ENCODE measurements at regions not wholly inside any gene's neighbourhood (a gene's known extent, or its start where the extent isn't known, plus 50 kb on each side); places are given as distances from the start of the nearest gene placed in this dataset.

DNA sequence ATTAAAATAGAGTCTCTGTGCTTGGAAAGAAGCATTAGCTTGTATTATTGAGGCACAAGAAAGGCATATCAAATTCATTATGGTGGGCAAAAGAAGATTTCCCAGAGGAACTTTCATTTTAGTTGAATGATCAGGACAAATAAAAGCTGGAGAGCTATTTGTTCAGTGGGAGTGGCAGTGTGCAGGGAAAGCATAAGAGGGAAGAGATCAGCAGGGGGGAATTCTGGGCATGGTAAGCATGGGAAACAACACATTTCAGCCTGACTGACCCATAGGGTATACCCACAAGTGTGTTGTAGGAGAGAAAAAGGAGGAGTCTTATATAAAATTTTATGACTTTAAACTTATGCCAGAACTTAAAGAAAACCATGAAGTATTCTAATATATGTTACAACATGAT, 167.7 kb upstream of the RASA1 start:
- H3K9me3 Mint-ChIP-seq: no peaks in the 10 kb centered on the region
- H3K36me3 Mint-ChIP-seq: peaks cover under 1% of the 10 kb centered on the region
- H3K27ac Mint-ChIP-seq: no peak overlapping the region
- H3K27me3 Mint-ChIP-seq: no peaks in the 10 kb centered on the region
- no peak overlapping the region for H3K4me3 Mint-ChIP-seq
- peaks cover 83% of the 10 kb centered on the region for H3K4me1 Mint-ChIP-seq
- ATAC-seq: no peak

DNA sequence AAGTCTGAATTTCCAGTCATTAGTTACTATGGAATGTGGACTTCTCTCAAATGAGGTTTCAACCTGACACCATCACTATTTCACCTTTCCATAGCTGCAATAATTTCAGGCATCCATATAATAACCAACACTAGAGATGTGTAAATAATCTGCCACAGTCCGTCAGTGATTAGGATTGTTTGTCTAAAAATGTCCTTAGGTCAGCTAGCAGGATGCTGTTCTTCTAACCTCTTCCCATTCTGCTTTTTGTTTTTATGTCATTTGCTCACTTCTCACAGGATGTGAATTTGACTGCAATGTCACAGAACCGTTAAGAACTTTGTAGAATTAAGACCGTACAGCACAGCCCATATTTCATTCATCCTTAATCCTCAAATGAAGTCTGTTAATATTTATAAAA, 166.4 kb upstream of the RASA1 start:
- peaks cover 5% of the 10 kb centered on the region for H3K36me3 Mint-ChIP-seq
- no peak overlapping the region for H3K4me3 Mint-ChIP-seq
- H3K27ac Mint-ChIP-seq: peak overlapping the region; percentile 36
- peaks cover 3% of the 10 kb centered on the region for H3K9me3 Mint-ChIP-seq
- peaks cover 71% of the 10 kb centered on the region for H3K4me1 Mint-ChIP-seq
- no peak for ATAC-seq
- H3K27me3 Mint-ChIP-seq: no peaks in the 10 kb centered on the region

DNA sequence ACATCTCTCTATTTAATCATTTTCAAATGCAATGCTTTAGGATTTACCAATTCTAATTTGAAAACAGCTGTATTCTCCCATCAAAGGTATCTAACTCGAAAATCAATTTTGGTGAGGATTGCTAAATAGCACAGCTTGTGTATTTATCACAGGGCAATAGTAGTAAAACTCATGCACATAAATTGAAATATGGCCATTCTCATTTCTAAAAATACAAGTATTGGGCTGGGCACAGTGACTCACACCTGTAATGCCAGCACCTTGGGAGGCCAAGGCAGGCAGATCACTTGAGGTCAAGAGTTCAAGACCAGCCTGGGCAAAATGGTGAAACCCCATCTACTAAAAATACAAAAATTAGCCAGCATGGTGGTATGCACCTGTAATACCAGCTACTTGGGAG, 164.8 kb upstream of the RASA1 start:
- Mint-ChIP-seq H3K9me3 (peaks cover 3% of the 10 kb centered on the region), H3K4me1 (peaks cover 57% of the 10 kb centered on the region), H3K27ac (peak overlapping the region; percentile 30), H3K36me3 (peaks cover 5% of the 10 kb centered on the region), H3K27me3 (no peaks in the 10 kb centered on the region), H3K4me3 (no peak overlapping the region)
- ATAC-seq: no peak

DNA sequence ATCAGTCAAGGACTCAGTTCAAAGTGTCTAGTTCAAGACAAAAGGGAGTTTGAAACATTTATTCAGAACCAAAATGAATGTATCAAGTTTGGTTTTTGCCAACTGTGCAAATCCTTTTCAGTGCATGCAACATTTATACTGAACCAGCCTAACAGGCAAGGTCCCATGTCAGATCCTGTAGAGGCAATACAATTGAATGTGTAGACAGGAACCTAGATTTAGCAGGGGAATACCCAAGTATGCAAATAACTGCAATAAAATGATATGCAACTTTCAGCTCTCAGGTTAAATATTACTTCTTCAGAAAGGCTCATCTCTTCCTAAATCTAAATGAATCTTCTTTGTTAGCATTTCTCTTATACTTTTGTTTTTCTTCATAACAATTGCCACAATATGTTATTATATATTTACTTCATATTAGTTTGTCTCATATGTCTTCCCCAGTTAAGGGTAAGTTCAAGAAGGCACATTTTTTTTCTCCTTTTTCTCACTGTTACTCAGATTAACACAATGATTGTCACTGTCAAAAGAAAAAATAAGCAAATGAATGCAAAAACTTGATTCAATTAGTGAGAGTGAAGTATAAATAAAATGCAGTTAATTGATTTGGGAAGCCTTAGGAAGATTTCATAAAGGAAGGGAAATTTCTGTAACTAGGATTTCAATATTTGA, 163.9 kb upstream of the RASA1 start:
- no peak overlapping the region for H3K4me3 Mint-ChIP-seq
- peak overlapping the region; percentile 30 for H3K27ac Mint-ChIP-seq
- peaks cover 3% of the 10 kb centered on the region for H3K9me3 Mint-ChIP-seq
- H3K4me1 Mint-ChIP-seq: peaks cover 52% of the 10 kb centered on the region
- peak; percentile 91 for ATAC-seq
- H3K27me3 Mint-ChIP-seq: no peaks in the 10 kb centered on the region
- H3K36me3 Mint-ChIP-seq: peaks cover 5% of the 10 kb centered on the region

DNA sequence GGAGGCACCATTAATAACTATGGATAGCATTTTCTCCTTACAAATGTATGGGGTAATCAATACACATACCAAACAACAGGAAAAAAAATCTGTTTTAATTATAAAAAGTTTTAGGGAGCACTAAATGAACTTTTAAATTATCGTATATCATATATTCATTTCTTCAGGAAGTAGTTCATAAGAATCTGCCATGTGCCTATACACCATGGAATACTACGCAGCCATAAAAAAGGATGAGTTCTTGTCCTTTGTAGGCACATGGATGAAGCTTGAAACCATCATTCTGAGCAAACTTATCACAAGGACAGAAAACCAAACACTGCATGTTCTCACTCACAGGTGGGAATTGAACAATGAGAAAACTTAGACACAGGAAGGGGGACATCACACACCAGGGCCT, 162.1 kb upstream of the RASA1 start:
- no peak for ATAC-seq
- Mint-ChIP-seq H3K27ac (no peak overlapping the region), H3K9me3 (peaks cover 3% of the 10 kb centered on the region), H3K27me3 (no peaks in the 10 kb centered on the region), H3K36me3 (peaks cover 5% of the 10 kb centered on the region), H3K4me1 (peaks cover 37% of the 10 kb centered on the region), H3K4me3 (no peak overlapping the region)

DNA sequence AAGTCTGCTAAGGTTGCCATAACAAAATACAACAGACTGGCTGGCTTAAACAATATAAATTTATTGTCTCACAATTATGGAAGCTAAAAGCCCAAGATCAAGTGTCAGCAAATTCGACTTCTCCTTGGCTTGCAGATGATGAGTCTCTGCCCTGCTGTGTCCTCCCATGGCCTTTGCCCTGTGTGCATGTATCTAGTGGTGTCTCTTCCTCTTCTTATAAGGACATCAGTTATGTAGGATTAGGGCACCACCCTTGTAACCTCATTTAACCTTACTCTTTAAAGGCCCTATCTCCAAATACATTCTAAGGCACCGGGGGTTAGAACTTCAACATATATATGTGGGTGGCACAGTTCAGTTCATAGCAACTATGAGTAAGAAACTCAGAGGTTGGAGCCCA, 157.9 kb upstream of the RASA1 start:
- no peaks in the 10 kb centered on the region for H3K27me3 Mint-ChIP-seq
- ATAC-seq: no peak
- H3K36me3 Mint-ChIP-seq: peaks cover 5% of the 10 kb centered on the region
- peaks cover 17% of the 10 kb centered on the region for H3K4me1 Mint-ChIP-seq
- peaks cover 3% of the 10 kb centered on the region for H3K9me3 Mint-ChIP-seq
- H3K27ac Mint-ChIP-seq: peak overlapping the region; percentile 12
- no peak overlapping the region for H3K4me3 Mint-ChIP-seq

DNA sequence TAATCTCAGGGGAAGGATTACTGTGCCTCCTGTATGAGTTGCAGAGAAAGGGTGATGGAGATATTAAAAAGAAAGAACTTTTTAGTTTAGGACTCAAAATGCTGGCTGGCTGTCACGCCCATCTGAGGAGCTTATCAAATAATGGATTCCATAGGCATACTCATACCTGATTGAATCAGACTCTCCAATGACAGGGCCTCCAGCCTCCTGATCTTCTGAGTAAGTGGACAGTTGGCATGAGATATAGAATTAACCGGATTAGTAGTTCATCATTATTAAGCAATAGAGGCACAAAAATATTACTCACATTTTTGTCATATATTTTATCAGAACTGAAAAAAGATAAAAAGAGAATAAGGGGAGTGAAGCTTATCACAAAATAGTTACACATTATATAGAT, 157.0 kb upstream of the RASA1 start:
- Mint-ChIP-seq H3K4me1 (peaks cover 17% of the 10 kb centered on the region), H3K27me3 (no peaks in the 10 kb centered on the region), H3K36me3 (no peaks in the 10 kb centered on the region), H3K27ac (no peak overlapping the region), H3K9me3 (no peaks in the 10 kb centered on the region), H3K4me3 (no peak overlapping the region)
- ATAC-seq: no peak

DNA sequence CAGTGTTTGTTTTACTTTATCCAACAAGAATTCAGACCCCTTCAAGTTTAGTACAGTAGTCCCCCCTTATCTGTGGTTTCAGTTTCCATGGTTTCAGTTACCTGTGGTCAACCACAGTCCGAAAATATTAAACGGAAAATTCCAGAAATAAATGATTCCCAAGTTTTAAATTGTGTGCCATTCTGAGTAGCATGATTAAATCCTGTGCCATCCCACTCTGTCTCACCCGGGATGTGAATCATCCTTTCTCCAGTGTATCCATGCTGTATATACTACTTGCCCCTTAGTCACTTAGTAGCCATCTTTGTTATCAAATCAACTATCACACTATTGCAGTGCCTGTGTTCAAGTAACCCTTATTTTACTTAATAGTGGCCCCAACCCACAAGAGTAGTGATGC, 153.8 kb upstream of the RASA1 start:
- Mint-ChIP-seq H3K4me1 (peaks cover 31% of the 10 kb centered on the region), H3K27ac (no peak overlapping the region), H3K4me3 (no peak overlapping the region), H3K9me3 (no peaks in the 10 kb centered on the region), H3K36me3 (no peaks in the 10 kb centered on the region), H3K27me3 (no peaks in the 10 kb centered on the region)
- no peak for ATAC-seq

DNA sequence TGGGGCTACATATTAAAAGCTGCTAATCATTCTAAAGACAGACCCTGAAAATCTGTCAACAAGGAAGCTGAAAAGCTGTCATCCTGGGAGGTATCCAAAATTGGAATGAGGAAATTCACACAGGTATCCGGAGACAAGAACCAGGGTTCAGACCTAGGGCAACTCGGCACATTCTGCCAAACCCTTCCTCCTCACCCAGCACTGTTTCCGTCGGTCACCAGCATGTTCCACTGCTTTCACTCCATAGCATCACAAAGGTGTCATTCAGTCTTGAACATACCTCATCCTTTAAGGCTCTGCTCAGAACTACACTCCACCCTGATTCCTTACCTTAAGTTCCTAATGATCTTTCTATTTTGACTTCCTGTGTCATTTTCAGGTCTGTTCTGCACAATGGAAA, 153.1 kb upstream of the RASA1 start:
- no peaks in the 10 kb centered on the region for H3K9me3 Mint-ChIP-seq
- no peak for ATAC-seq
- no peaks in the 10 kb centered on the region for H3K36me3 Mint-ChIP-seq
- H3K27me3 Mint-ChIP-seq: no peaks in the 10 kb centered on the region
- no peak overlapping the region for H3K27ac Mint-ChIP-seq
- H3K4me1 Mint-ChIP-seq: peaks cover 39% of the 10 kb centered on the region
- H3K4me3 Mint-ChIP-seq: no peak overlapping the region

DNA sequence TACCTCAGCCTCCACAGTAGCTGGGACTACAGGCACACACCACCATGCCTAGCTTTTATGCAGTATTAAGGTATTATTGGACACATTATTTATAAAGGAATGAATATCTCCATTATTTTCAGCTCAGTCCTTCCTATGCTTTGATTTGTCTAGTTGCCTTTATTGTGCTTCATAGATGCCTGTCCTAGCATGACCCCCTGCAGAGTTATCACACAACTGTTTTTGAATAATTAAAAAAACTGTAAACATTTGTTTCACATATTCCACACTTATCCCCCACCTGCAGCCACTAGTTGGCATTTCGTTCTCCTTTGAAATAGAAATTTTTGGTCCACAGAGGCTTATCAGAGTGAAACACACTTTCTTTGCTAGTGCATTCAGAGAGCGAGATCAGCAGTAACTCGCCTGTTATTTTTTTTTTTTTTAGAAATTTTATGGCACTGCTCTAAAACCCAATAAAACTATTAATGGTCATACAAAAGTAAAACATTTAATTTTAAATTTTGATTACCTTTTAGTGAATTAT, 151.8 kb upstream of the RASA1 start:
- Mint-ChIP-seq H3K9me3 (no peaks in the 10 kb centered on the region), H3K27ac (no peak overlapping the region), H3K27me3 (no peaks in the 10 kb centered on the region), H3K36me3 (no peaks in the 10 kb centered on the region), H3K4me1 (peaks cover 52% of the 10 kb centered on the region), H3K4me3 (no peak overlapping the region)
- ATAC-seq: no peak

DNA sequence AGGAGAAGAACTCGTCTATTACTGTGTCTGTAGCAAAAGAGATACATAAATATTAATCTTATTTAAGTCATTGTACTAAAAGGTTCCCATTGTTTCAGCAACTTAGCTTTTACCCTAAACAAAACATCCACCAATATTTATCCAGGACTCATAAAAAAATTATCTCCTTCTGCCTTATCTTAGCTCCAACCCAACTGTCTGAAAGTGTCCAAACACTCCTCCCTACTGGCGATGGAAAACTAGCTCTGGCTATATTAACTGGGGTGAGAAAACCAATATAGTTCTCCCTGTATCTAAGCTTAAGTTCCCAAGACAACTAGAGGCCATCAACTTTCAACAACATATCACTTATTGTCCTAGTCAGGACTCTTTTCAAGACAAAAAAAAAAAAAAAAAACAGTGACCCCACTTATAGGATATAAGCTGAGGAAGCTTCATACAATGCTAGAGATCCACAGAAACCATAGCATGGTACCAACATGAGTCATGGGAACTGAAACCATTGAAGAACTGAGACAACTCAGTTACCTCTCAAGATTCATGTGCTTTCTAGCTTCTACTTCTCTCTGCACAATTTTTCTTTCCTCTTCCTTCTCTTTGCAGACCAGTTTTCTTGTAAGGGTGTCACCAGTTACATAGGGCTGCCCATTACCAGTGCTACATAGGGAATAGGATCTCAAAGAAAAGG, 150.7 kb upstream of the RASA1 start:
- peak overlapping the region; percentile 47 for H3K27ac Mint-ChIP-seq
- peaks cover 62% of the 10 kb centered on the region for H3K4me1 Mint-ChIP-seq
- no peaks in the 10 kb centered on the region for H3K27me3 Mint-ChIP-seq
- H3K36me3 Mint-ChIP-seq: no peaks in the 10 kb centered on the region
- no peaks in the 10 kb centered on the region for H3K9me3 Mint-ChIP-seq
- H3K4me3 Mint-ChIP-seq: no peak overlapping the region
- peak; percentile 82 for ATAC-seq

DNA sequence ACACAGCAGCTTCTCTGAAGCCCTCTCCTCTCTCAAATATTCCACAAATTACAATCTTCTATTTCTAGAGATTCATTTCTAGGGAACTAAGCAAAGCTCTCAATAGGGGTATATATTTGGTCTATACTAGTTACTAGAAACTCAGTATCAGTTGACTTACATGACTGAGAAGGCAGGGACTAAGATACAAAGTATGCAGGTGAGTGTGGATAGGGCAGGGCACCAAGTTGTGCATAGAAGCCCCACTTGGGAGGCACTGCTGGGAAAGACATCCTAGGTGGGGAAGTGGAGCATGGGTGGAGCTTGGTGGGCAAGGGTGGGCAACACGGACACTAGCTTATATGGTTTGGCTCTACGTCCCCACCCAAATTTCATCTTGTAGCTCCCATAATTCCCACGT, 148.1 kb upstream of the RASA1 start:
- Mint-ChIP-seq H3K4me1 (peaks cover 58% of the 10 kb centered on the region), H3K27me3 (no peaks in the 10 kb centered on the region), H3K9me3 (no peaks in the 10 kb centered on the region), H3K27ac (peak overlapping the region; percentile 54), H3K36me3 (no peaks in the 10 kb centered on the region), H3K4me3 (no peak overlapping the region)
- ATAC-seq: no peak

DNA sequence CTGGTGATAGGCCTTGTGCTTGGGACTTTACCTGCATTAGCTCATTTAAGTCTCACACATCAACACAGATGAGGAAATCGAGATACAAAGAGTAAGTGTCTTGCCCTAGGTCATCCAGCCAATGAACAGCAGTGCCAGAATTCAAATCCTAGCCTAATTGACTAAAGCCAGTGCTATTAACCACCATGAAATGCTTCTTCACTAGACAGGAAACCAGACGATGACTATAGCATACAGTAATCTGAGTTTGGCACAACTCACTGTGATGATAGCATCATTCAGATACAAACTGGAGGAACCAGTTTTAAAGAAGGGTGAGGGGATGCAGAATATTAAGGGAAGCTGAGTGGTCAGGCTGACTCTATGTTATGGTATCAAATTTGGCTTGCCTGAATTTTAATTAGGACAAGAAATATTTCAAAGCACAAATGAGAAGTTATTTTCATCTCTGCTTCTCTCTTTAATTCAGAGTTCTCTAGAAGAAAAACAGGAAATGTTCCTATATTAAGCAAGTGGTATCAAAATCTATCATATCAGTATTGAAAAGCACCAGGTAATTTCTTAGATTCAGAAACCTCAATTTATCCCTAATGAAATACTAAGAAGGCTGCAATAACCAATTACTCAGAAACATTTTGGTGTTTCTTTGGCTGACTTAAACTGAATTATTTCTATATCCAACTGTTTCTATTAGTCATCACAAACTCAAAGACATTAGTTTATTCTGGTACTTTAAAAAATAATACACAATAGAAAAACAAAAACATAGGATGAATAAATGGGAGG, 147.0 kb upstream of the RASA1 start:
- H3K27ac Mint-ChIP-seq: peak overlapping the region; percentile 54
- H3K9me3 Mint-ChIP-seq: no peaks in the 10 kb centered on the region
- no peak overlapping the region for H3K4me3 Mint-ChIP-seq

DNA sequence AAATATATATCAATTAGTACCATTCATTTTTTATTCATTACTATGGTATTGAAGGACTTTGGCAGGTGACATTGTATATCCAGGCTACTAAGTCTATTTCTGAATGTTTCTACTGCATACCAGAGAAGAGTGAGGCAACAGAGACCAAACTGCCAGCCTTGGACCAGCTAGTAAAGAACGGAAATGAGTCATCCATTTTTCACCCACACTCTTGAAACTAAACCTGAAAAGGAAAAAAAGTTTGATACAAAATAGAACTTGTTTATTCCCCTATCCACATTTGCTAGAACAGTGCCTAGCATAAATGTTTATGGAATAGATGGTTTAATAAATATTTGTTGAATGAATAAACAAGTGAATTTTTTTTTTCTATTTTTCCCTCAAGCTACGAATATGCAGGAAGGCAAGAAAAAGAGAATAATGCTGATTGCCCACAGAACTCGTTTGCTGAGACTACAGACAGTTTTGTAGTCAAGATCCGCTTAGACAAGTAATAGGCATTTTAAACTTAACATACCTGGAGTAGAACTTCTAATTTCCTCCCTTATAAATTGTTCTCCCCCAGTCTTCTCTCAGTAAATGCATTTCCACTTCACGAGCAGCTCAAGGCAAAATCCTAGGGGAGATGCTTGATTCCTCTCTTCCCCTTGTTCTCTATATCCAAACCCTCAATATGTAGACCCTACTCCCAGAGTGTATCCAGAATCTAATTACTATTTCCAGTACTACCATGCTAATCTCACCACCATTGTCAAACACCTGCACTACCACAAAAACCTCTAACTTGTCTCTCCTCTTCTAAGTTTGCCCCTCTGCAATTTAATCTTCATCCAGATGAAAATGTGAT, 146.2 kb upstream of the RASA1 start:
- Mint-ChIP-seq H3K36me3 (no peaks in the 10 kb centered on the region), H3K4me1 (peaks cover 58% of the 10 kb centered on the region), H3K9me3 (no peaks in the 10 kb centered on the region), H3K27me3 (no peaks in the 10 kb centered on the region), H3K4me3 (peak overlapping the region; percentile 16), H3K27ac (peak overlapping the region; percentile 54)
- ATAC-seq: peak; percentile 89

More for the DNA sequence above, 147.0 kb upstream of the RASA1 start:
- ATAC-seq: peak; percentile 72
- peaks cover 58% of the 10 kb centered on the region for H3K4me1 Mint-ChIP-seq
- H3K27me3 Mint-ChIP-seq: no peaks in the 10 kb centered on the region
- H3K36me3 Mint-ChIP-seq: no peaks in the 10 kb centered on the region
